Psoas muscle (tissue), 7 donors: ENCODE measurements at regions not wholly inside any gene's neighbourhood (a gene's known extent, or its start where the extent isn't known, plus 50 kb on each side); places are given as distances from the start of the nearest gene placed in this dataset.

ENCODE experiments used
- ATAC-seq, 4 donors: fragments of 200-7000 bp; cut with Tn5 transposase; one replicate each; pipeline ENCODE4 v1.9.1; 2020; ENCODE audit warnings: moderate library complexity in 3 of 4, mild to moderate bottlenecking in 2 of 4
- DNase-seq, 2 donors: peaks; one replicate each; pipeline ENCODE4 v3.0.0-alpha.2; 2020
- H3K27ac ChIP-seq: fragments of 200-600 bp; one replicate; pipeline ENCODE4 v1.8.0; 2022
- H3K27me3 ChIP-seq, 3 donors: fragments of 200-600 bp in 1 of 3; one replicate each; pipeline versions ENCODE4 v1.6.1 to v1.8.0; 2013 to 2022; ENCODE audit warnings: low read length in 2 of 3, mild to moderate bottlenecking in 2 of 3, moderate library complexity in 1 of 3; ENCODE audit not compliant: insufficient read depth in 3 of 3
- H3K36me3 ChIP-seq, 2 donors: fragments of 200-600 bp in 1 of 2; one replicate each; pipeline versions ENCODE4 v1.6.1 to v1.8.0; 2013 to 2022; ENCODE audit warnings: low read depth in 1 of 2, mild to moderate bottlenecking in 1 of 2, moderate library complexity in 1 of 2; ENCODE audit not compliant: insufficient read depth in 1 of 2
- H3K4me1 ChIP-seq: fragments of 200-600 bp; one replicate; pipeline ENCODE4 v1.8.0; 2022
- H3K4me3 ChIP-seq: fragments of 200-600 bp; one replicate; pipeline ENCODE4 v1.8.0; 2022; ENCODE audit warnings: mild to moderate bottlenecking
- H3K9me3 ChIP-seq: fragments of 200-600 bp; one replicate; pipeline ENCODE4 v1.8.0; 2022
- WGBS, 3 donors: extraction: QIAGEN DNeasy Blood & Tissue Kit; methylation state at CpG; one replicate each; pipeline versions ENCODE4 v1.1.6 to v1.1.7; 2013; 5-methylcytosine and 5-hydroxymethylcytosine counted together
- intact Hi-C, 2 donors: fragments of 100-400 bp; cut with DNase I; formaldehyde crosslinking; loops; one replicate each; pipeline versions ENCODE4 v1.11.0 to v1.14.2; 2022
- TF ChIP-seq, protein P1 (sequence below): fragments of 200-600 bp; IDR thresholded peaks from one replicate; pipeline ENCODE4 v1.8.0; 2022; ENCODE audit warnings: antibody characterized with exemption
- donor health status: healthy with polysubstance abuse.
- donor health status: DM: no; HTN: no; CAD: no; lungs with moderate emphysema.
- donor health status: Bipolar disorder and iron deficiency.
- donor health status: healthy.
- donor health status: DM: yes; HTN: yes; CAD: no.
- donor health status: DM: no; HTN: no; CAD: no.
- donor health status: DM: yes; HTN: yes; CAD: no.

DNA sequence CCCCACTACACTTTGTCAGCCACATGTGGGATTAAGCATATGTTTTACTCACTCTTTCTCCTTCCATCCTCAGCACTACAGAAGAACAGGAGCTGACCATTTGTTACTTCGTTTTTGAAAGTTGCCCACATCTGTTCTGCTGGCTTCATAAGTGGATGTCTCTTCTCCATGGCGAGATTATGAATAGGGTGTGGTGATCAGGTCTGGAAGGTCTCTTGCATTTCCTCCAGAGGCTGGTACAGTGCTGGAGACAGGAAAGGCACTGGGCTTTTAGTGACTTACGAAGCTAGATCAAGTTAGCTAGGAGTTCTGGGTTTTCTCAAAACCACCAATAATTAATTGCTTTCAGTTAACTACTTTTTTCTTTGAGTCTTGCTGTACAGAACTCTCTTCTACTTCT lies 136.5 kb downstream of the AQP4 start:
- 62 to 70% (median 68%) methylated on average over 3 of the region's 3 CpGs for WGBS, 3 donors
- Histone ChIP-seq H3K4me1 (no peaks in the 10 kb centered on the region), H3K4me3 (no peak overlapping the region), H3K36me3 (no peaks in the 10 kb centered on the region), H3K27me3 (peaks cover 0 to 5% (median 0%) of the 10 kb centered on the region in 3 donors), H3K27ac (no peak overlapping the region), H3K9me3 (no peaks in the 10 kb centered on the region)
- no peak for ATAC-seq
- intact Hi-C loops = no loop called here
- TF ChIP-seq, protein P1, sequence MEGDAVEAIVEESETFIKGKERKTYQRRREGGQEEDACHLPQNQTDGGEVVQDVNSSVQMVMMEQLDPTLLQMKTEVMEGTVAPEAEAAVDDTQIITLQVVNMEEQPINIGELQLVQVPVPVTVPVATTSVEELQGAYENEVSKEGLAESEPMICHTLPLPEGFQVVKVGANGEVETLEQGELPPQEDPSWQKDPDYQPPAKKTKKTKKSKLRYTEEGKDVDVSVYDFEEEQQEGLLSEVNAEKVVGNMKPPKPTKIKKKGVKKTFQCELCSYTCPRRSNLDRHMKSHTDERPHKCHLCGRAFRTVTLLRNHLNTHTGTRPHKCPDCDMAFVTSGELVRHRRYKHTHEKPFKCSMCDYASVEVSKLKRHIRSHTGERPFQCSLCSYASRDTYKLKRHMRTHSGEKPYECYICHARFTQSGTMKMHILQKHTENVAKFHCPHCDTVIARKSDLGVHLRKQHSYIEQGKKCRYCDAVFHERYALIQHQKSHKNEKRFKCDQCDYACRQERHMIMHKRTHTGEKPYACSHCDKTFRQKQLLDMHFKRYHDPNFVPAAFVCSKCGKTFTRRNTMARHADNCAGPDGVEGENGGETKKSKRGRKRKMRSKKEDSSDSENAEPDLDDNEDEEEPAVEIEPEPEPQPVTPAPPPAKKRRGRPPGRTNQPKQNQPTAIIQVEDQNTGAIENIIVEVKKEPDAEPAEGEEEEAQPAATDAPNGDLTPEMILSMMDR = no peak
- DNase-seq = no peak

DNA sequence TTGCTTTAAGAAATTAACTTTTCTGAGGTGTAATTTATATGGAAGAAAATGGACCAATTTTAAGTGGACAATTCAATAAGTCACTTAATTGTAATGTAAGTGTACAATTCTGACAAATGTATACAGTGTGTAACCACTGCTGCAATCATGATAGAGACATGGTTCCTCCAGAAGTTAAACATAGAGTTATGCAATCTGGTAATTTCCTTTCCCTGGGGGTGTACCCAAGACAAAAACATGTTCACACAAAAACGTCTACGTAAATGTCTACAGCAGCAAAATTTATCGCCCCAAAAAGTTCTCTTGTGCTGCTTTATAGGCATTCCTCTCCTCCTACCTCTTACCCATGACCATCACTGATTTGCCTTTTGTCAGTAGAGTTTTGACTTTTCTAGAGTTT lies 141.5 kb downstream of the AQP4 start:
- no peaks in the 10 kb centered on the region for H3K4me1 ChIP-seq
- ATAC-seq (no peak), DNase-seq (no peak)
- TF ChIP-seq, protein P1 = no peak
- H3K27me3 ChIP-seq = peaks cover 0 to 3% (median 0%) of the 10 kb centered on the region in 3 donors
- no peak overlapping the region for H3K4me3 ChIP-seq
- H3K9me3 ChIP-seq = no peaks in the 10 kb centered on the region
- H3K36me3 ChIP-seq = no peaks in the 10 kb centered on the region
- intact Hi-C loops = no loop called here
- WGBS, 3 donors = 73 to 74% (median 73%) methylated on average over 3 of the region's 3 CpGs
- H3K27ac ChIP-seq = no peak overlapping the region

DNA sequence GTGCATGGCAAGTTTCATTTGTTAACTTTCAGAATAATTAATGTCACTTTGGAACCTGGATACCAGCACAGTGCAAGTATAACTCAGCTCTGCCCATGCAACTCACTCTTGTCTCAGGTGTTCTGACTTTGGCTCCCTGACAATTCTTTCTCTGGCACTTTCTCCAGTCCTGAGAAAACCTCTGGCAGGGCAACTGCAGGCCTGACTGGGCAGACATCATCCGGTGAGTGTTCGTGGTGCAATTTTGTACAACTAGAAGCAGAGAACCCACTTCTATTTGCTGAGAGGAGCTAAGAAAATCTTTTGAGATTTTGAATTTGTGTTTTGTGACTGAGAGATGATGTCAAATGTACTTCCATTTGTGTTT lies 143.0 kb downstream of the AQP4 start:
- no peaks in the 10 kb centered on the region for H3K27me3 ChIP-seq
- H3K4me3 ChIP-seq = no peak overlapping the region
- no peaks in the 10 kb centered on the region for H3K4me1 ChIP-seq
- H3K36me3 ChIP-seq = no peaks in the 10 kb centered on the region
- 49 to 80% (median 57%) methylated on average over 2 of the region's 2 CpGs for WGBS, 3 donors
- ATAC-seq (no peak), DNase-seq (no peak)
- H3K27ac ChIP-seq = no peak overlapping the region
- TF ChIP-seq, protein P1 = no peak
- intact Hi-C loops = no loop called here
- no peaks in the 10 kb centered on the region for H3K9me3 ChIP-seq

- H3K9me3 ChIP-seq = no peaks in the 10 kb centered on the region
- intact Hi-C loops = no loop called here
- no peak overlapping the region for H3K4me3 ChIP-seq
- H3K27me3 ChIP-seq = no peaks in the 10 kb centered on the region
- H3K36me3 ChIP-seq = no peaks in the 10 kb centered on the region
- H3K27ac ChIP-seq = no peak overlapping the region
- WGBS, 3 donors = 69 to 74% (median 70%) methylated on average over 9 of the region's 9 CpGs
- ATAC-seq (no peak), DNase-seq (no peak)
- no peaks in the 10 kb centered on the region for H3K4me1 ChIP-seq
- TF ChIP-seq, protein P1 = no peak
Measured at GRCh38 chr18:26721854-26722564, 143.5 kb downstream of the AQP4 start.

DNA sequence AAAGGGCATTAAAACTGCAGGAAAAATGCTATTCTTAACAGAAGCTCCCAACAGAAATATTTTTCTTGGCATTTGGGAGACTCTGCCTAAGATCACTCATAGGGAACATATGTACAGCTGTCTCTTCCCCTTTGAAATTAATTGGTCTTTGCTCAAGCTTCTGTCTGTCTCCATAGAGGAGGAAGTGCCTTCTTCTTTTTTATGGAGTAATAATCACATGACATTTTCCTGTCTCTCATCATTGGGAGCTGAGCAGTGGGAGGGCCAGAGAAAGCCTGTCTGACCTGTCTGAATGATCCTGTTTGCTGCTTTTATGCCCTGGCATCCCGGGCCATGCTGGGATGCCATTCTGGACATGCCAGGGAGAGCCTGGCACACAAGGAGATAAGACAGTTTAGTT lies 145.6 kb downstream of the AQP4 start:
- Histone ChIP-seq H3K36me3 (no peaks in the 10 kb centered on the region), H3K9me3 (no peaks in the 10 kb centered on the region), H3K27ac (no peak overlapping the region), H3K4me1 (no peaks in the 10 kb centered on the region), H3K27me3 (no peaks in the 10 kb centered on the region), H3K4me3 (no peak overlapping the region)
- DNase-seq (no peak), ATAC-seq (no peak)
- intact Hi-C loops = no loop called here
- 80 to 85% (median 82%) methylated on average over 1 of the region's 1 CpG for WGBS, 3 donors
- TF ChIP-seq, protein P1 = no peak
